OCI-LY7 (cell line): ENCODE measurements at regions not wholly inside any gene's neighbourhood (a gene's known extent, or its start where the extent isn't known, plus 50 kb on each side); places are given as distances from the start of the nearest gene placed in this dataset.

ENCODE experiments used
- CTCF ChIP-seq: fragments of 200-600 bp; sonication (generic); conservative IDR thresholded peaks from 2 replicates; pipeline ENCODE4 v1.5.1; 2014; ENCODE audit warnings: mild to moderate bottlenecking, antibody characterized with exemption, low read length, moderate library complexity, mixed read lengths
- EZH2phosphoT487 ChIP-seq: fragments of 200-600 bp; sonication (generic); IDR thresholded peaks from 2 replicates; pipeline ENCODE4 v1.6.1; 2018; ENCODE audit warnings: low read depth, borderline replicate concordance, mild to moderate bottlenecking, mixed run types, antibody characterized with exemption, low read length, moderate library complexity, mixed read lengths

GRCh38 chr12:28948685-28949084, 200.4 kb upstream of the FAR2 start:
- no peak for TF ChIP-seq CTCF
- TF ChIP-seq EZH2phosphoT487 = no peak
